OCI-LY7 (cell line): ENCODE measurements at regions not wholly inside any gene's neighbourhood (a gene's known extent, or its start where the extent isn't known, plus 50 kb on each side); places are given as distances from the start of the nearest gene placed in this dataset.

ENCODE experiments used
- CTCF ChIP-seq: fragments of 200-600 bp; sonication (generic); conservative IDR thresholded peaks from 2 replicates; pipeline ENCODE4 v1.5.1; 2014; ENCODE audit warnings: mild to moderate bottlenecking, antibody characterized with exemption, low read length, moderate library complexity, mixed read lengths
- EZH2phosphoT487 ChIP-seq: fragments of 200-600 bp; sonication (generic); IDR thresholded peaks from 2 replicates; pipeline ENCODE4 v1.6.1; 2018; ENCODE audit warnings: low read depth, borderline replicate concordance, mild to moderate bottlenecking, mixed run types, antibody characterized with exemption, low read length, moderate library complexity, mixed read lengths

- no peak for TF ChIP-seq EZH2phosphoT487
- TF ChIP-seq CTCF, result no peak
These were observed 185.3 kb downstream of the BRD1 start for GRCh38 chr22:49642331-49642730.
